GM23338 (cell line): ENCODE measurements at regions not wholly inside any gene's neighbourhood (a gene's known extent, or its start where the extent isn't known, plus 50 kb on each side); places are given as distances from the start of the nearest gene placed in this dataset.

Experiments
- ATAC-seq: fragments of 200-7000 bp; cut with Tn5 transposase; 3 replicates; pipeline ENCODE4 v1.9.1; 2020
- DNase-seq: peaks from one replicate; pipeline ENCODE4 v3.0.0-alpha.2; 2015; ENCODE audit warnings: low spot score
- H2AFZ ChIP-seq: fragments of 200-600 bp; sonication (generic); 2 replicates; pipeline ENCODE4 v1.8.0; 2016; ENCODE audit warnings: antibody characterized with exemption, mild to moderate bottlenecking, moderate library complexity
- H3F3A ChIP-seq: fragments of 200-600 bp; sonication (generic); replicated peaks from 2 replicates; pipeline ENCODE4 v1.8.0; 2017; ENCODE audit warnings: antibody characterized with exemption, mixed run types, low read depth
- H3K27ac ChIP-seq: fragments of 200-600 bp; sonication (generic); 2 replicates; pipeline ENCODE4 v1.6.1; 2016; ENCODE audit warnings: low read depth
- H3K27me3 ChIP-seq: fragments of 200-600 bp; sonication (generic); 2 replicates; pipeline ENCODE4 v1.8.0; 2016; ENCODE audit warnings: mild to moderate bottlenecking, mixed run types, moderate library complexity; ENCODE audit not compliant: insufficient read depth
- H3K36me3 ChIP-seq: fragments of 200-600 bp; sonication (generic); 2 replicates; pipeline ENCODE4 v1.8.0; 2016; ENCODE audit warnings: mild to moderate bottlenecking; ENCODE audit not compliant: insufficient read depth
- H3K4me1 ChIP-seq: fragments of 200-600 bp; sonication (generic); 2 replicates; pipeline ENCODE4 v1.8.0; 2016; ENCODE audit warnings: mild to moderate bottlenecking, moderate library complexity; ENCODE audit not compliant: insufficient read depth
- H3K4me2 ChIP-seq: fragments of 200-600 bp; sonication (generic); 2 replicates; pipeline ENCODE4 v1.7.1; 2017; ENCODE audit warnings: mixed run types
- H3K4me3 ChIP-seq: fragments of 200-600 bp; sonication (generic); 2 replicates; pipeline ENCODE4 v1.6.1; 2016; ENCODE audit warnings: mixed run types
- H3K79me2 ChIP-seq: fragments of 200-600 bp; sonication (generic); replicated peaks from 2 replicates; pipeline ENCODE4 v1.8.0; 2017; ENCODE audit warnings: mild to moderate bottlenecking; ENCODE audit not compliant: insufficient read depth
- H3K9me2 ChIP-seq: fragments of 200-600 bp; sonication (generic); 2 replicates; pipeline ENCODE4 v1.8.0; 2017; ENCODE audit not compliant: insufficient read depth
- H4K20me1 ChIP-seq: fragments of 200-600 bp; sonication (generic); replicated peaks from 2 replicates; pipeline ENCODE4 v1.8.0; 2017; ENCODE audit warnings: mild to moderate bottlenecking; ENCODE audit not compliant: insufficient read depth
- H3K27ac Mint-ChIP-seq: 2 replicates; pipeline ENCODE4 v1.8.0; 2020; ENCODE audit warnings: inconsistent platforms, mild to moderate bottlenecking, moderate library complexity, mixed read lengths
- H3K27me3 Mint-ChIP-seq: 3 replicates; pipeline ENCODE4 v1.8.0; 2022; ENCODE audit warnings: low read depth, mild to moderate bottlenecking, moderate library complexity, mixed read lengths, inconsistent platforms; ENCODE audit not compliant: insufficient read depth, poor library complexity
- H3K36me3 Mint-ChIP-seq: 3 replicates; pipeline ENCODE4 v1.8.0; 2021; ENCODE audit warnings: low read depth, mild to moderate bottlenecking, inconsistent platforms, moderate library complexity, mixed read lengths
- H3K4me1 Mint-ChIP-seq: 3 replicates; pipeline ENCODE4 v1.8.0; 2020; ENCODE audit warnings: mild to moderate bottlenecking, inconsistent platforms, mixed read lengths
- H3K4me3 Mint-ChIP-seq: 3 replicates; pipeline ENCODE4 v1.8.0; 2021; ENCODE audit warnings: moderate library complexity, mild to moderate bottlenecking, inconsistent platforms, mixed read lengths
- H3K9me3 Mint-ChIP-seq: 3 replicates; pipeline ENCODE4 v1.8.0; 2020; ENCODE audit warnings: moderate library complexity, mild to moderate bottlenecking, inconsistent platforms, mixed read lengths
- CREB1 ChIP-seq: fragments of 250-450 bp; sonication (Bioruptor Pico); IDR thresholded peaks from 2 replicates; pipeline ENCODE4 v1.5.0; 2020; ENCODE audit warnings: low read depth, mild to moderate bottlenecking, moderate library complexity
- EZH2 ChIP-seq: fragments of 200-600 bp; sonication (generic); IDR thresholded peaks from one replicate; pipeline ENCODE4 v1.8.0; 2017; ENCODE audit warnings: antibody characterized with exemption, mild to moderate bottlenecking, low read depth; ENCODE audit not compliant: unreplicated experiment
- EZH2phosphoT487 ChIP-seq: fragments of 200-600 bp; sonication (generic); IDR thresholded peaks from one replicate; pipeline ENCODE4 v1.8.1; 2018; ENCODE audit warnings: antibody characterized with exemption; ENCODE audit not compliant: unreplicated experiment
- JUNB ChIP-seq: IDR thresholded peaks from one replicate; pipeline ENCODE4 v1.6.1; 2016; ENCODE audit warnings: antibody characterized with exemption; ENCODE audit not compliant: unreplicated experiment
- NANOG ChIP-seq: IDR thresholded peaks from 2 replicates; pipeline ENCODE4 v1.6.1; 2016; ENCODE audit warnings: antibody characterized with exemption, borderline replicate concordance
- POLR2AphosphoS5 ChIP-seq: IDR thresholded peaks from 2 replicates; pipeline ENCODE4 v1.6.1; 2016; ENCODE audit warnings: antibody characterized with exemption, low read depth
- REST ChIP-seq: IDR thresholded peaks from one replicate; pipeline ENCODE4 v1.6.1; 2018; ENCODE audit warnings: antibody characterized with exemption; ENCODE audit not compliant: unreplicated experiment
- STAT1 ChIP-seq: IDR thresholded peaks from one replicate; pipeline ENCODE4 v1.6.1; 2016; ENCODE audit warnings: antibody characterized with exemption; ENCODE audit not compliant: unreplicated experiment
- ZNF114 ChIP-seq: fragments of 250-450 bp; sonication (Bioruptor Pico); IDR thresholded peaks from 2 replicates; pipeline ENCODE4 v1.5.0; 2020; ENCODE audit warnings: mild to moderate bottlenecking, moderate library complexity
- ZNF331 ChIP-seq: fragments of 250-450 bp; sonication (Bioruptor Pico); IDR thresholded peaks from 2 replicates; pipeline ENCODE4 v1.5.0; 2020; ENCODE audit warnings: low read depth, mild to moderate bottlenecking, moderate library complexity
- TF ChIP-seq, protein P1 (sequence below): IDR thresholded peaks from 2 replicates; pipeline ENCODE4 v1.6.1; 2016; ENCODE audit warnings: antibody characterized with exemption
- TF ChIP-seq, protein P2 (sequence below): fragments of 250-450 bp; sonication (Bioruptor Pico); IDR thresholded peaks from 2 replicates; pipeline ENCODE4 v1.5.0; 2020; ENCODE audit warnings: mild to moderate bottlenecking, moderate library complexity
- TF ChIP-seq, protein P3 (sequence below), 2 experiments: fragments of 200-600 bp in 1 of 2; sonication (generic) in 1 of 2; conservative IDR thresholded peaks; 2 replicates each; pipeline versions ENCODE4 v1.5.1 to v1.6.1; 2016 to 2017; ENCODE audit warnings: antibody characterized with exemption in 2 of 2, low read depth in 2 of 2, mild to moderate bottlenecking in 2 of 2, moderate library complexity in 1 of 2

DNA sequence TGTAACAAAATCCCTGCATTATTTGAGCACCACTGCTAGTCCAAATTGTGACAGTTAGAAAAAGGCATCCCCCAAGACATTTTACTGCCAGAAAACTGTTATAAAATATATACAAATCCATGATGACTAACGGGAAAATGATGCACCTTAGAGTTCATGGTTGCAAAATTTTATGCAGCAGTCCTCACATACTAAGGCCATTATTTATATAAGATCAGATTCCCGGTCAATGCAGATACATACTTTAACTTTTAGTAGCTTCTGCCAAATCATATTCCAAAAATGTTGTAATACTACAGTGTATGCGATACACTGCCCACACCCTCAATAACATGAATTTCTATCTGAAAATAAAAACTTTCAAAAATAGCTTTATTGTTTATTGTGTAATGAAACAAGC, 239.9 kb upstream of the ZNF32 start:
- Mint-ChIP-seq H3K4me3 (no peak overlapping the region), H3K36me3 (no peaks in the 10 kb centered on the region), H3K9me3 (no peaks in the 10 kb centered on the region), H3K27me3 (peaks cover 3% of the 10 kb centered on the region), H3K4me1 (no peaks in the 10 kb centered on the region; the same call in 1 of the 3 replicates), H3K27ac (no peak overlapping the region)
- Histone ChIP-seq H3K4me3 (no peak overlapping the region), H3K4me1 (peaks cover under 1% of the 10 kb centered on the region; the same call in 1 of the 2 replicates), H2AFZ (no peak overlapping the region), H3K27ac (no peak overlapping the region), H3K36me3 (no peaks in the 10 kb centered on the region), H3K27me3 (no peaks in the 10 kb centered on the region), H3K9me2 (no peaks in the 10 kb centered on the region), H3K4me2 (no peak overlapping the region), H3K79me2 (no peaks in the 10 kb centered on the region), H3F3A (no peaks in the 10 kb centered on the region), H4K20me1 (no peaks in the 10 kb centered on the region)
- ATAC-seq = no peak
- no peak for DNase-seq
- TF ChIP-seq, protein P1, sequence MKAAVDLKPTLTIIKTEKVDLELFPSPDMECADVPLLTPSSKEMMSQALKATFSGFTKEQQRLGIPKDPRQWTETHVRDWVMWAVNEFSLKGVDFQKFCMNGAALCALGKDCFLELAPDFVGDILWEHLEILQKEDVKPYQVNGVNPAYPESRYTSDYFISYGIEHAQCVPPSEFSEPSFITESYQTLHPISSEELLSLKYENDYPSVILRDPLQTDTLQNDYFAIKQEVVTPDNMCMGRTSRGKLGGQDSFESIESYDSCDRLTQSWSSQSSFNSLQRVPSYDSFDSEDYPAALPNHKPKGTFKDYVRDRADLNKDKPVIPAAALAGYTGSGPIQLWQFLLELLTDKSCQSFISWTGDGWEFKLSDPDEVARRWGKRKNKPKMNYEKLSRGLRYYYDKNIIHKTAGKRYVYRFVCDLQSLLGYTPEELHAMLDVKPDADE = no peak
- TF ChIP-seq EZH2phosphoT487 (no peak), CREB1 (CRISPR knock-in tag) (no peak), ZNF114 (CRISPR knock-in tag) (no peak), POLR2AphosphoS5 (no peak), REST (no peak), ZNF331 (CRISPR knock-in tag) (no peak), NANOG (no peak), JUNB (no peak), EZH2 (no peak), STAT1 (no peak)
- TF ChIP-seq, protein P2, sequence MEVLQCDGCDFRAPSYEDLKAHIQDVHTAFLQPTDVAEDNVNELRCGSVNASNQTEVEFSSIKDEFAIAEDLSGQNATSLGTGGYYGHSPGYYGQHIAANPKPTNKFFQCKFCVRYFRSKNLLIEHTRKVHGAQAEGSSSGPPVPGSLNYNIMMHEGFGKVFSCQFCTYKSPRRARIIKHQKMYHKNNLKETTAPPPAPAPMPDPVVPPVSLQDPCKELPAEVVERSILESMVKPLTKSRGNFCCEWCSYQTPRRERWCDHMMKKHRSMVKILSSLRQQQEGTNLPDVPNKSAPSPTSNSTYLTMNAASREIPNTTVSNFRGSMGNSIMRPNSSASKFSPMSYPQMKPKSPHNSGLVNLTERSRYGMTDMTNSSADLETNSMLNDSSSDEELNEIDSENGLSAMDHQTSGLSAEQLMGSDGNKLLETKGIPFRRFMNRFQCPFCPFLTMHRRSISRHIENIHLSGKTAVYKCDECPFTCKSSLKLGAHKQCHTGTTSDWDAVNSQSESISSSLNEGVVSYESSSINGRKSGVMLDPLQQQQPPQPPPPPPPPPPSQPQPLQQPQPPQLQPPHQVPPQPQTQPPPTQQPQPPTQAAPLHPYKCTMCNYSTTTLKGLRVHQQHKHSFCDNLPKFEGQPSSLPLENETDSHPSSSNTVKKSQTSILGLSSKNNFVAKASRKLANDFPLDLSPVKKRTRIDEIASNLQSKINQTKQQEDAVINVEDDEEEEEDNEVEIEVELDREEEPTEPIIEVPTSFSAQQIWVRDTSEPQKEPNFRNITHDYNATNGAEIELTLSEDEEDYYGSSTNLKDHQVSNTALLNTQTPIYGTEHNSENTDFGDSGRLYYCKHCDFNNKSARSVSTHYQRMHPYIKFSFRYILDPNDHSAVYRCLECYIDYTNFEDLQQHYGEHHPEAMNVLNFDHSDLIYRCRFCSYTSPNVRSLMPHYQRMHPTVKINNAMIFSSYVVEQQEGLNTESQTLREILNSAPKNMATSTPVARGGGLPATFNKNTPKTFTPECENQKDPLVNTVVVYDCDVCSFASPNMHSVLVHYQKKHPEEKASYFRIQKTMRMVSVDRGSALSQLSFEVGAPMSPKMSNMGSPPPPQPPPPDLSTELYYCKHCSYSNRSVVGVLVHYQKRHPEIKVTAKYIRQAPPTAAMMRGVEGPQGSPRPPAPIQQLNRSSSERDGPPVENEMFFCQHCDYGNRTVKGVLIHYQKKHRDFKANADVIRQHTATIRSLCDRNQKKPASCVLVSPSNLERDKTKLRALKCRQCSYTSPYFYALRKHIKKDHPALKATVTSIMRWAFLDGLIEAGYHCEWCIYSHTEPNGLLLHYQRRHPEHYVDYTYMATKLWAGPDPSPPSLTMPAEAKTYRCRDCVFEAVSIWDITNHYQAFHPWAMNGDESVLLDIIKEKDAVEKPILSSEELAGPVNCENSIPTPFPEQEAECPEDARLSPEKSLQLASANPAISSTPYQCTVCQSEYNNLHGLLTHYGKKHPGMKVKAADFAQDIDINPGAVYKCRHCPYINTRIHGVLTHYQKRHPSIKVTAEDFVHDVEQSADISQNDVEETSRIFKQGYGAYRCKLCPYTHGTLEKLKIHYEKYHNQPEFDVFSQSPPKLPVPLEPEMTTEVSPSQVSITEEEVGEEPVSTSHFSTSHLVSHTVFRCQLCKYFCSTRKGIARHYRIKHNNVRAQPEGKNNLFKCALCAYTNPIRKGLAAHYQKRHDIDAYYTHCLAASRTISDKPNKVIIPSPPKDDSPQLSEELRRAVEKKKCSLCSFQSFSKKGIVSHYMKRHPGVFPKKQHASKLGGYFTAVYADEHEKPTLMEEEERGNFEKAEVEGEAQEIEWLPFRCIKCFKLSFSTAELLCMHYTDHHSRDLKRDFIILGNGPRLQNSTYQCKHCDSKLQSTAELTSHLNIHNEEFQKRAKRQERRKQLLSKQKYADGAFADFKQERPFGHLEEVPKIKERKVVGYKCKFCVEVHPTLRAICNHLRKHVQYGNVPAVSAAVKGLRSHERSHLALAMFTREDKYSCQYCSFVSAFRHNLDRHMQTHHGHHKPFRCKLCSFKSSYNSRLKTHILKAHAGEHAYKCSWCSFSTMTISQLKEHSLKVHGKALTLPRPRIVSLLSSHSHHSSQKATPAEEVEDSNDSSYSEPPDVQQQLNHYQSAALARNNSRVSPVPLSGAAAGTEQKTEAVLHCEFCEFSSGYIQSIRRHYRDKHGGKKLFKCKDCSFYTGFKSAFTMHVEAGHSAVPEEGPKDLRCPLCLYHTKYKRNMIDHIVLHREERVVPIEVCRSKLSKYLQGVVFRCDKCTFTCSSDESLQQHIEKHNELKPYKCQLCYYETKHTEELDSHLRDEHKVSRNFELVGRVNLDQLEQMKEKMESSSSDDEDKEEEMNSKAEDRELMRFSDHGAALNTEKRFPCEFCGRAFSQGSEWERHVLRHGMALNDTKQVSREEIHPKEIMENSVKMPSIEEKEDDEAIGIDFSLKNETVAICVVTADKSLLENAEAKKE (CRISPR knock-in tag) = no peak
- TF ChIP-seq, protein P3, sequence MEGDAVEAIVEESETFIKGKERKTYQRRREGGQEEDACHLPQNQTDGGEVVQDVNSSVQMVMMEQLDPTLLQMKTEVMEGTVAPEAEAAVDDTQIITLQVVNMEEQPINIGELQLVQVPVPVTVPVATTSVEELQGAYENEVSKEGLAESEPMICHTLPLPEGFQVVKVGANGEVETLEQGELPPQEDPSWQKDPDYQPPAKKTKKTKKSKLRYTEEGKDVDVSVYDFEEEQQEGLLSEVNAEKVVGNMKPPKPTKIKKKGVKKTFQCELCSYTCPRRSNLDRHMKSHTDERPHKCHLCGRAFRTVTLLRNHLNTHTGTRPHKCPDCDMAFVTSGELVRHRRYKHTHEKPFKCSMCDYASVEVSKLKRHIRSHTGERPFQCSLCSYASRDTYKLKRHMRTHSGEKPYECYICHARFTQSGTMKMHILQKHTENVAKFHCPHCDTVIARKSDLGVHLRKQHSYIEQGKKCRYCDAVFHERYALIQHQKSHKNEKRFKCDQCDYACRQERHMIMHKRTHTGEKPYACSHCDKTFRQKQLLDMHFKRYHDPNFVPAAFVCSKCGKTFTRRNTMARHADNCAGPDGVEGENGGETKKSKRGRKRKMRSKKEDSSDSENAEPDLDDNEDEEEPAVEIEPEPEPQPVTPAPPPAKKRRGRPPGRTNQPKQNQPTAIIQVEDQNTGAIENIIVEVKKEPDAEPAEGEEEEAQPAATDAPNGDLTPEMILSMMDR (conservative IDR thresholded peaks at IDR 0.05; ENCODE audit: low read depth in 2 of 2) = no peak
